IPS-15b (cell line): ENCODE measurements at regions not wholly inside any gene's neighbourhood (a gene's known extent, or its start where the extent isn't known, plus 50 kb on each side); places are given as distances from the start of the nearest gene placed in this dataset.
"Not testable (repeated sequence)": the region's sequence is repeated elsewhere in the genome, so short reads cannot be mapped to it uniquely, and the experiment has no call there.

ENCODE experiments used
- H3K27me3 ChIP-seq: one replicate; pipeline ENCODE4 v1.6.1; 2013; ENCODE audit warnings: low read length; ENCODE audit not compliant: control insufficient read depth, insufficient read depth
- H3K36me3 ChIP-seq: one replicate; pipeline ENCODE4 v1.6.1; 2013; ENCODE audit warnings: low read length; ENCODE audit not compliant: control insufficient read depth, insufficient read depth
- H3K4me1 ChIP-seq: one replicate; pipeline ENCODE4 v1.6.1; 2013; ENCODE audit warnings: mild to moderate bottlenecking, low read length; ENCODE audit not compliant: control insufficient read depth, insufficient read depth
- H3K4me3 ChIP-seq: one replicate; pipeline ENCODE4 v1.5.1; 2013; ENCODE audit warnings: low read depth, low read length
- H3K9ac ChIP-seq: one replicate; pipeline ENCODE4 v1.6.1; 2013; ENCODE audit warnings: low read depth, mild to moderate bottlenecking, low read length
- H3K9me3 ChIP-seq: one replicate; pipeline ENCODE4 v1.6.1; 2013; ENCODE audit warnings: mild to moderate bottlenecking, low read length; ENCODE audit not compliant: control insufficient read depth, insufficient read depth

- Histone ChIP-seq H3K27me3 (no peaks in the 10 kb centered on the region), H3K4me3 (no peak overlapping the region), H3K36me3 (no peaks in the 10 kb centered on the region), H3K9me3 (no peaks in the 10 kb centered on the region), H3K9ac (no peak overlapping the region), H3K4me1 (no peaks in the 10 kb centered on the region)
Observed at GRCh38 chr18:78790511-78790910, 189.1 kb upstream of the SALL3 start.

GRCh38 chr18:78790960-78791359, 188.7 kb upstream of the SALL3 start:
- H3K9me3 ChIP-seq: no peaks in the 10 kb centered on the region
- no peaks in the 10 kb centered on the region for H3K27me3 ChIP-seq
- H3K4me3 ChIP-seq: no peak overlapping the region
- no peaks in the 10 kb centered on the region for H3K4me1 ChIP-seq
- no peak overlapping the region for H3K9ac ChIP-seq
- H3K36me3 ChIP-seq: no peaks in the 10 kb centered on the region

- H3K27me3 ChIP-seq: no peaks in the 10 kb centered on the region
- no peaks in the 10 kb centered on the region for H3K9me3 ChIP-seq
- H3K4me1 ChIP-seq: no peaks in the 10 kb centered on the region
- H3K36me3 ChIP-seq: no peaks in the 10 kb centered on the region
- no peak overlapping the region for H3K4me3 ChIP-seq
- H3K9ac ChIP-seq: no peak overlapping the region
Observed at GRCh38 chr18:78792094-78792493, 187.5 kb upstream of the SALL3 start.

DNA sequence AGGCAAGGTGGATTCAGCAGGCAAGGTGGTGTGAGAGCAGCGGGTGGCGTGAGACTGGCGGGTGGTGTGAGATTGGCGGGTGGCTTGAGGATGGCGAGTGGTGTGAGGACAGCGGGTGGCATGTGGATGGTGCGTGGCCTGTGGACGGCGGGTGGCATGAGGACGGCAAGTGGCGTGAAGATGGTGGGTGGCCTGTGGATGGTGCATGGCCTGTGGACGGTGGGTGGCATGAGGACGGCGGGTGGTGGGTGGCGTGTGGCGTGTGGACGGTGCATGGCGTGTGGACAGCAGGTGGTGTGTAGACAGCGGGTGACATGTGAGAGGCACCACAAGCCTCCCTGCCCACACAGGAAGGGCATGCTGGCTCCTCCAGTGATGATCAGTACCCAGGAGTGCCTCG, 186.9 kb upstream of the SALL3 start:
- Histone ChIP-seq H3K9me3 (no peaks in the 10 kb centered on the region), H3K4me3 (no peak overlapping the region), H3K27me3 (no peaks in the 10 kb centered on the region), H3K4me1 (no peaks in the 10 kb centered on the region), H3K9ac (no peak overlapping the region), H3K36me3 (no peaks in the 10 kb centered on the region)

GRCh38 chr18:78793313-78794070, 186.1 kb upstream of the SALL3 start:
- Histone ChIP-seq H3K27me3 (no peaks in the 10 kb centered on the region), H3K4me3 (no peak overlapping the region)

DNA sequence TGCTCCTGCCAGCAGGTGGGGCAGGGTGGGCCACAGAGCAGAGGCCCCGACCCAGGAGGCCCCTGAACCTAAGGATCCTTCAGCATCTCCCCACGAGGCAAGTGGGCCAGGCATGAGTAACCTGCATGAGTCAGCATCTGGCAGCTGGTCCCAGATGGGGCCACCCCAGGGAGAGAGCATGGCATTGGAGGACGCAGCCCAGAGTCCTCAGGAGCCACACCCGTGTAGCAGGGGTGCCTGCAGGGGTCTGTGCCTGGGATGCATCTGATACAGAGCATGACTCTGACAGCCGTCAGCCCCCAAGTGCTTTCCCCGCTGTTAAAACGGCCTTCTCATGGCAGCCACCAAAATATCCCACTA, 185.6 kb upstream of the SALL3 start:
- no peaks in the 10 kb centered on the region for H3K27me3 ChIP-seq
- H3K9me3 ChIP-seq: no peaks in the 10 kb centered on the region
- H3K4me1 ChIP-seq: no peaks in the 10 kb centered on the region

More at GRCh38 chr18:78793313-78794070, 186.1 kb upstream of the SALL3 start:
- Histone ChIP-seq H3K9ac (no peak overlapping the region), H3K9me3 (no peaks in the 10 kb centered on the region), H3K4me1 (no peaks in the 10 kb centered on the region), H3K36me3 (no peaks in the 10 kb centered on the region)

DNA sequence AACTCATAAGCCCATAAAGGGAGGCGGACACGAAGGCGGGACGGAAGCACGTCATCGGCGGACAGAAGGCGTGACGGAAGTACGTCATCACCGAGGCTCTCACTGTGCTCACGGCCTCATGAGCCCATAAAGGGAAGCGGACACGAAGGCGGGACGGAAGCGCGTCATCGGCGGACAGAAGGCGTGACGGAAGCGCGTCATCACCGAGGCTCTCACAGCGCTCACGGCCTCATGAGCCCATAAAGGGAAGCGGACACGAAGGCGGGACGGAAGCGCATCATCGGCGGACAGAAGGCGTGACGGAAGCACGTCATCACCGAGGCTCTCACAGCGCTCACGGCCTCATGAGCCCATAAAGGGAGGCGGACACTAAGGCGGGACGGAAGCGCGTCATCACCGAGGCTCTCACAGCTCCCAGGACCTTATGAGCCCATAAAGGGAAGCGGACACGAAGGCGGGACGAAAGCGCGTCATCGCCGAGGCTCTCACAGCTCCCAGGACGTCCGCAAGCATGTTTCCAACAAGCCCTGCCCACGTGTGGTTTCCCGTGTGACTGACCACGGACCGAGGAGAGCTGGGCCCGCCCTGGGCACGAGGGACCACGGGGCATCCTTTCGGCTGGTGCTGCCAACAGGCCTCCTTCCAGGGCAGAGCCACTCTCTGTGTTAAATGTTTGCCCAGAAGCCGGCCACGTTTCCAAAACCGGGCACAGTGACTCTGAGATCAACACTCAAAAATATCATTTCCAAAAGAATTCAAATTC, 182.7 kb upstream of the SALL3 start:
- no peak overlapping the region for H3K9ac ChIP-seq
- H3K4me1 ChIP-seq: no peaks in the 10 kb centered on the region
- no peaks in the 10 kb centered on the region for H3K36me3 ChIP-seq
- no peaks in the 10 kb centered on the region for H3K27me3 ChIP-seq
- H3K9me3 ChIP-seq: no peaks in the 10 kb centered on the region
- no peak overlapping the region for H3K4me3 ChIP-seq

More for the DNA sequence above, 185.6 kb upstream of the SALL3 start:
- no peaks in the 10 kb centered on the region for H3K36me3 ChIP-seq
- no peak overlapping the region for H3K4me3 ChIP-seq
- H3K9ac ChIP-seq: no peak overlapping the region

DNA sequence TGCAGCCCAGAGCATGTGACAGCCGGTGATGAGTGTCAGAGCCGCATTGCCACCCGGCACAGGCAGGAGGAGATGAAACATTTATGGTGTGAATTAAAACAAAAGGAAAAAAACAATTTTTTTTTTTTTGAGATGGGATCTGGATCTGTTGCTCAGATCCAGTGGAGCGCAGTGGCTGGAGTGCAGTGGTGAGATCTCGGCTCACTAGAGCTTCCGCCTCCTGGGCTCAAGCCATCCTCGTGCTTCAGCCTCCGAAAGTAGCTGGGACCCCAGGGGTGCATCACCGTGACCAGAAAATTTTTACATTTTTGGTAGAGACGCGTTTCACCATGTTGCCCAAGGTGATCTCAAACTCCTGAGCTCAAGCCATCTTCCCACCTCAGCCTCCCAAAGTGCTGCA, 182.1 kb upstream of the SALL3 start:
- no peak overlapping the region for H3K4me3 ChIP-seq
- H3K4me1 ChIP-seq: no peaks in the 10 kb centered on the region
- no peaks in the 10 kb centered on the region for H3K36me3 ChIP-seq
- H3K9ac ChIP-seq: no peak overlapping the region
- H3K27me3 ChIP-seq: no peaks in the 10 kb centered on the region
- H3K9me3 ChIP-seq: no peaks in the 10 kb centered on the region

DNA sequence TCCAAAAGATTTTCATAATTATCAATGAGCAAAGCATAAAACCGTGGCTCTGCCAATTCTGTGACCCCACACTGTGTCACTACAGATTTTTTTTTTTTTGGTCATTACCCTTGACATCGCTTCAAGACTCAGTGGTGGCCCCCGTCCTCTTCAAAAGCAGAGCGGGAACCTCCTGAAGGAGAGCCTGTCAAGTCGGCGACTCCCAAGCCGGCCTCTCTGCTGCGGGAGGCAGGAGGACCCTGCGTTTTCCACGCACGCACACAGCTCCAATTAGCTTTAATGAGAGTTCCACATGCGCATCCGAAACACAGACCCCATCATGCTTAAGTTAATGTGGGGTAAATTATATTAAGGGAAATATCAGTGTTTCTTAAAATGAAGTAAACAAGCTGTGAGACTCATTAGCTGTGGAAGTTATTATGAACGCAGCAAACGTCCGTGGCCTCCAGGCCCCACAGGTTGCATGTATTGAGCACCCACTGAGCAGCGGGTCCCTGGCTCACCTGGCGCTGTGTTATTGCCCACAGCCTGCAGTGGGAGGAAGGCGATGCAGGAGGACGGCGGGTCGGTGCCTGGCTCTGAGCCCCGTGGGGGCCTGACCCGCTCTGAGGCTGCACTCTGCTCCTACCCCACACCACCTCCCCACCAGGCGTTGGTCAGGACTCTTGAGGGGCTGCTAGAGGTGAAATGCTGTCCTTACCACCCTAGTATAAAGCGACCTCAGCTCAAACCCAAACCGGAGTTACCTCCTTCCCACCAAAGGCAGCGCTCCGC, 181.0 kb upstream of the SALL3 start:
- Histone ChIP-seq H3K27me3 (no peaks in the 10 kb centered on the region), H3K4me1 (no peaks in the 10 kb centered on the region), H3K9ac (no peak overlapping the region), H3K9me3 (no peaks in the 10 kb centered on the region), H3K4me3 (no peak overlapping the region), H3K36me3 (no peaks in the 10 kb centered on the region)

- Histone ChIP-seq H3K36me3 (no peaks in the 10 kb centered on the region), H3K9me3 (no peaks in the 10 kb centered on the region), H3K27me3 (no peaks in the 10 kb centered on the region)
Observed at GRCh38 chr18:78799382-78800089, 180.1 kb upstream of the SALL3 start.

GRCh38 chr18:78800102-78800851, 179.3 kb upstream of the SALL3 start:
- not testable (repeated sequence) for H3K9ac ChIP-seq, H3K4me1 ChIP-seq, H3K27me3 ChIP-seq, H3K9me3 ChIP-seq, H3K4me3 ChIP-seq, H3K36me3 ChIP-seq

More at GRCh38 chr18:78799382-78800089, 180.1 kb upstream of the SALL3 start:
- H3K4me1 ChIP-seq: no peaks in the 10 kb centered on the region
- no peak overlapping the region for H3K4me3 ChIP-seq
- H3K9ac ChIP-seq: no peak overlapping the region
